ENCODE measurements at regions not wholly inside any gene's neighbourhood (a gene's known extent, or its start where the extent isn't known, plus 50 kb on each side); places are given as distances from the start of the nearest gene placed in this dataset.

GRCh38 chr17:70464995-70465394 lies 295.7 kb downstream of the KCNJ2 start:
- FAIRE-seq (no peak), DNase-seq (ENCODE audit: low read depth in 1 of 2, low spot score in 1 of 2) (no peak), ATAC-seq (no peak)
- Histone ChIP-seq H3K4me2 (no peak overlapping the region), H3K27ac (no peak overlapping the region), H3K9me3 (no peaks in the 10 kb centered on the region), H3K4me1 (no peaks in the 10 kb centered on the region), H3K4me3 (no peak overlapping the region)
- no peak for TF ChIP-seq TP53 (CRISPR knock-in tag; IDR thresholded peaks at IDR 0.05)
- no peak for TF ChIP-seq CBX2 (IDR thresholded peaks at IDR 0.05; ENCODE audit: borderline replicate concordance, low read depth)
- no peak for TF ChIP-seq ATOH8 (CRISPR knock-in tag; IDR thresholded peaks at IDR 0.05; ENCODE audit: low read depth)
- TF ChIP-seq ZFP36 (IDR thresholded peaks at IDR 0.05; ENCODE audit: borderline replicate concordance, partially characterized antibody) = no peak
- TF ChIP-seq POLR2AphosphoS2 (conservative IDR thresholded peaks at IDR 0.05; ENCODE audit: low read length) = no peak
- TF ChIP-seq FOSB (CRISPR knock-in tag; IDR thresholded peaks at IDR 0.05) = no peak
- no peak for TF ChIP-seq PHF8 (IDR thresholded peaks at IDR 0.05; ENCODE audit: borderline replicate concordance, low read depth)
- no peak for TF ChIP-seq RCOR1 (IDR thresholded peaks at IDR 0.05; ENCODE audit: low read depth, low read length)
- TF ChIP-seq HDAC2 (IDR thresholded peaks at IDR 0.05) = no peak
- TF ChIP-seq ELK1 (IDR thresholded peaks at IDR 0.05; ENCODE audit: low read depth, low read length) = no peak
- WGBS (ENCODE audit: missing lambda C conversion rate) = 13% methylated on average over 2 of the region's 2 CpGs
- ChIA-PET POLR2A (no interaction called here), CTCF (interaction anchor here (1.4 kb wide), 1 partner anchor 87 kb away, joined by 3 read pairs; no protein-coding TSS in a partner anchor)

- ATAC-seq (no peak), DNase-seq (ENCODE audit: low read depth in 1 of 2, low spot score in 1 of 2) (no peak), FAIRE-seq (no peak)
- no peak overlapping the region for H3K4me3 ChIP-seq
- TF ChIP-seq TFCP2L1 (CRISPR knock-in tag; IDR thresholded peaks at IDR 0.05) = no peak
- no peak for TF ChIP-seq KDM1A (IDR thresholded peaks at IDR 0.05; ENCODE audit: low read depth)
- no peak for TF ChIP-seq BHLHE40 (IDR thresholded peaks at IDR 0.05; ENCODE audit: low read depth, low read length)
- TF ChIP-seq PHF8 (IDR thresholded peaks at IDR 0.05; ENCODE audit: borderline replicate concordance, low read depth) = no peak
- TF ChIP-seq ZC3H11A (IDR thresholded peaks at IDR 0.05) = no peak
- TF ChIP-seq CTCF (IDR thresholded peaks at IDR 0.05) = no peak
- TF ChIP-seq MAFK (IDR thresholded peaks at IDR 0.05; ENCODE audit: partially characterized antibody) = no peak
- TF ChIP-seq PBX3 (IDR thresholded peaks at IDR 0.05) = no peak
- no peak for TF ChIP-seq HEYL (CRISPR knock-in tag; IDR thresholded peaks at IDR 0.05)
- TF ChIP-seq HOXA7 (CRISPR knock-in tag; IDR thresholded peaks at IDR 0.05) = no peak
- no peak for TF ChIP-seq HOXB13 (CRISPR knock-in tag; IDR thresholded peaks at IDR 0.05; ENCODE audit: low read depth)
- no peak for TF ChIP-seq CBX2 (IDR thresholded peaks at IDR 0.05; ENCODE audit: borderline replicate concordance, low read depth)
- no peak overlapping the region for H3K27ac ChIP-seq
- peaks cover 4% of the 10 kb centered on the region; the same call in 1 of the 3 replicates for H3K9me3 ChIP-seq
- WGBS (ENCODE audit: missing lambda C conversion rate) = 23% methylated on average over 2 of the region's 2 CpGs
- H3K4me2 ChIP-seq = no peak overlapping the region
- ChIA-PET POLR2A (no interaction called here), CTCF (interaction anchor here (1.5 to 2.3 kb wide), 2 partner anchors 14 to 15 kb away, joined by 4 to 8 read pairs; no protein-coding TSS in a partner anchor)
- no peaks in the 10 kb centered on the region for H3K4me1 ChIP-seq
Measured at GRCh38 chr17:70468661-70469060, 299.3 kb downstream of the KCNJ2 start.

GRCh38 chr17:70473049-70473448 lies 303.7 kb downstream of the KCNJ2 start:
- no peak for FAIRE-seq
- no peak for TF ChIP-seq SMC3 (IDR thresholded peaks at IDR 0.05)
- TF ChIP-seq E2F6 (IDR thresholded peaks at IDR 0.05; ENCODE audit: borderline replicate concordance, low read depth) = no peak
- no peak for TF ChIP-seq ZSCAN20 (CRISPR knock-in tag; IDR thresholded peaks at IDR 0.05)
- no peak for TF ChIP-seq POLR2AphosphoS2 (conservative IDR thresholded peaks at IDR 0.05; ENCODE audit: low read length)
- TF ChIP-seq MAZ (IDR thresholded peaks at IDR 0.05; ENCODE audit: borderline replicate concordance, low read depth, low read length) = no peak
- TF ChIP-seq HMGXB4 (CRISPR knock-in tag; IDR thresholded peaks at IDR 0.05; ENCODE audit: borderline replicate concordance) = no peak
- no peak for TF ChIP-seq FOSL2 (IDR thresholded peaks at IDR 0.05)
- TF ChIP-seq FOSL2 (CRISPR knock-in tag; IDR thresholded peaks at IDR 0.05) = no peak
- TF ChIP-seq KDM5A (IDR thresholded peaks at IDR 0.05) = no peak
- no peak for TF ChIP-seq HEYL (CRISPR knock-in tag; IDR thresholded peaks at IDR 0.05)
- no peak for TF ChIP-seq RAD21 (conservative IDR thresholded peaks at IDR 0.05 in 1 of 2, IDR thresholded peaks at IDR 0.05 in 1 of 2)

More at GRCh38 chr17:70473049-70473448, 303.7 kb downstream of the KCNJ2 start:
- 46% methylated on average over 2 of the region's 4 CpGs for WGBS (ENCODE audit: missing lambda C conversion rate)
- ATAC-seq (no peak), DNase-seq (ENCODE audit: low read depth in 1 of 2, low spot score in 1 of 2) (no peak)
- peaks cover 4% of the 10 kb centered on the region; the same call in 1 of the 3 replicates for H3K9me3 ChIP-seq
- H3K4me3 ChIP-seq = no peak overlapping the region
- POLR2A ChIA-PET = no interaction called here
- no peaks in the 10 kb centered on the region for H3K4me1 ChIP-seq
- CTCF ChIA-PET = no interaction called here
- H3K4me2 ChIP-seq = no peak overlapping the region
- H3K27ac ChIP-seq = no peak overlapping the region
